ENCODE measurements at regions not wholly inside any gene's neighbourhood (a gene's known extent, or its start where the extent isn't known, plus 50 kb on each side); places are given as distances from the start of the nearest gene placed in this dataset.

- TF ChIP-seq, protein P1, sequence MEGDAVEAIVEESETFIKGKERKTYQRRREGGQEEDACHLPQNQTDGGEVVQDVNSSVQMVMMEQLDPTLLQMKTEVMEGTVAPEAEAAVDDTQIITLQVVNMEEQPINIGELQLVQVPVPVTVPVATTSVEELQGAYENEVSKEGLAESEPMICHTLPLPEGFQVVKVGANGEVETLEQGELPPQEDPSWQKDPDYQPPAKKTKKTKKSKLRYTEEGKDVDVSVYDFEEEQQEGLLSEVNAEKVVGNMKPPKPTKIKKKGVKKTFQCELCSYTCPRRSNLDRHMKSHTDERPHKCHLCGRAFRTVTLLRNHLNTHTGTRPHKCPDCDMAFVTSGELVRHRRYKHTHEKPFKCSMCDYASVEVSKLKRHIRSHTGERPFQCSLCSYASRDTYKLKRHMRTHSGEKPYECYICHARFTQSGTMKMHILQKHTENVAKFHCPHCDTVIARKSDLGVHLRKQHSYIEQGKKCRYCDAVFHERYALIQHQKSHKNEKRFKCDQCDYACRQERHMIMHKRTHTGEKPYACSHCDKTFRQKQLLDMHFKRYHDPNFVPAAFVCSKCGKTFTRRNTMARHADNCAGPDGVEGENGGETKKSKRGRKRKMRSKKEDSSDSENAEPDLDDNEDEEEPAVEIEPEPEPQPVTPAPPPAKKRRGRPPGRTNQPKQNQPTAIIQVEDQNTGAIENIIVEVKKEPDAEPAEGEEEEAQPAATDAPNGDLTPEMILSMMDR (conservative IDR thresholded peaks at IDR 0.05), result no peak
- TF ChIP-seq EZH2 (IDR thresholded peaks at IDR 0.05; ENCODE audit: low read depth), result no peak
These were observed 441.7 kb upstream of the SMIM21 start for GRCh38 chr18:75869162-75869561.
